Neural progenitor cell (in vitro differentiated cells): ENCODE measurements at regions not wholly inside any gene's neighbourhood (a gene's known extent, or its start where the extent isn't known, plus 50 kb on each side); places are given as distances from the start of the nearest gene placed in this dataset.
"Not testable (repeated sequence)": the region's sequence is repeated elsewhere in the genome, so short reads cannot be mapped to it uniquely, and the experiment has no call there.

Experiments
- DNase-seq: peaks from one replicate; pipeline ENCODE4 v3.0.0-alpha.2; 2016; ENCODE audit warnings: low spot score
- H2AFZ ChIP-seq: fragments of 200-600 bp; sonication (generic); replicated peaks from 2 replicates; pipeline ENCODE4 v1.6.1; 2016; ENCODE audit warnings: antibody characterized with exemption
- H3F3A ChIP-seq: fragments of 200-600 bp; sonication (generic); 2 replicates; pipeline ENCODE4 v1.6.1; 2016; ENCODE audit warnings: antibody characterized with exemption, low read depth
- H3K27ac ChIP-seq: fragments of 200-600 bp; sonication (generic); 2 replicates; pipeline ENCODE4 v1.5.1; 2016; ENCODE audit warnings: mild to moderate bottlenecking
- H3K27me3 ChIP-seq: fragments of 200-600 bp; sonication (generic); 2 replicates; pipeline ENCODE4 v1.6.1; 2016; ENCODE audit warnings: mild to moderate bottlenecking, moderate library complexity
- H3K36me3 ChIP-seq: fragments of 200-600 bp; sonication (generic); 2 replicates; pipeline ENCODE4 v1.5.1; 2016
- H3K4me1 ChIP-seq: fragments of 200-600 bp; sonication (generic); 2 replicates; pipeline ENCODE4 v1.6.1; 2016; ENCODE audit warnings: mixed run types
- H3K4me2 ChIP-seq: fragments of 200-600 bp; sonication (generic); 2 replicates; pipeline ENCODE4 v1.6.1; 2016
- H3K4me3 ChIP-seq: fragments of 200-600 bp; sonication (generic); 2 replicates; pipeline ENCODE4 v1.5.1; 2016
- H3K79me2 ChIP-seq: fragments of 200-600 bp; sonication (generic); 2 replicates; pipeline ENCODE4 v1.6.1; 2016; ENCODE audit warnings: low read depth
- H3K9ac ChIP-seq: fragments of 200-600 bp; sonication (generic); 2 replicates; pipeline ENCODE4 v1.6.1; 2016
- H3K9me3 ChIP-seq: fragments of 200-600 bp; sonication (generic); 2 replicates; pipeline ENCODE4 v1.5.1; 2016; ENCODE audit warnings: low read depth
- H4K20me1 ChIP-seq: fragments of 200-600 bp; sonication (generic); 2 replicates; pipeline ENCODE4 v1.6.1; 2016; ENCODE audit warnings: low read depth
- H3K27ac Mint-ChIP-seq: 3 replicates; pipeline ENCODE4 v1.8.0; 2021; ENCODE audit warnings: mixed read lengths
- H3K27me3 Mint-ChIP-seq: 2 replicates; pipeline ENCODE4 v1.8.0; 2022; ENCODE audit warnings: low read depth, mild to moderate bottlenecking, inconsistent platforms, moderate library complexity, mixed read lengths; ENCODE audit not compliant: insufficient read depth
- H3K36me3 Mint-ChIP-seq: 3 replicates; pipeline ENCODE4 v1.8.0; 2021; ENCODE audit warnings: mixed read lengths
- H3K4me1 Mint-ChIP-seq: 3 replicates; pipeline ENCODE4 v1.8.0; 2021; ENCODE audit warnings: mixed read lengths
- H3K4me3 Mint-ChIP-seq: 3 replicates; pipeline ENCODE4 v1.8.0; 2021; ENCODE audit warnings: mild to moderate bottlenecking, moderate library complexity, mixed read lengths
- H3K9me3 Mint-ChIP-seq: 3 replicates; pipeline ENCODE4 v1.8.0; 2020; ENCODE audit warnings: mixed read lengths
- EZH2 ChIP-seq: fragments of 200-600 bp; sonication (generic); IDR thresholded peaks from 2 replicates; pipeline ENCODE4 v1.6.1; 2017; ENCODE audit warnings: antibody characterized with exemption, mild to moderate bottlenecking, moderate library complexity
- EZH2phosphoT487 ChIP-seq: fragments of 200-600 bp; sonication (generic); IDR thresholded peaks from 2 replicates; pipeline ENCODE4 v1.6.1; 2017; ENCODE audit warnings: antibody characterized with exemption
- TF ChIP-seq, protein P1 (sequence below): fragments of 200-600 bp; sonication (generic); IDR thresholded peaks from 2 replicates; pipeline ENCODE4 v1.5.1; 2017; ENCODE audit warnings: antibody characterized with exemption, mild to moderate bottlenecking

DNA sequence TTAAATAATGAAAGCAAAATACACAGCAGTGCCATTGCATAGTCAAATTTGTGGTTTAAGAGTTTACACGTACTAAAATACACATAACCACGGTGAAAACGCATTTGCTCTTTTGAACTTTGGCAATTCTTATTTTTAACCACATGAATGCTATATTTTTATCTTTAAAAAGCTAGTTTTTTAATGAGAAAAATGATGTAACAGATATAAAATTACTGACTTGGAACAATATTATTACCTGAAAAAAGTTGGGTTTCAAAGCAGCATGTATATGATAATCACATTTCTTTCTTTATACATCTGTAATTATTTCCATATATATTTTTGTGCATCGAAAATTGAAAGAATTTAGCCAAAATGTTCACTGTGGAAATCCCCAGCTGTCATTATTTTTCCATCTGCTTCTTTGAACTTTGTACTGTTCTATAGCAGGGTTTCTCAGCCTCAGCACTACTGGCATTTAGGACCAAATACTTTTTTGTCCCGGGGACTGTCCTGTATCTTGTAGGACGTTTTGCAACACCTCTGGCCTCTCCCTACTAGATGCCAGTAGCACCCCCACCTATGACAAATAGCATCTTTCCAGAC, 75.9 kb upstream of the CAB39 start:
- no peaks in the 10 kb centered on the region for H3K79me2 ChIP-seq
- no peaks in the 10 kb centered on the region for H3K4me1 Mint-ChIP-seq
- H3K4me1 ChIP-seq: no peaks in the 10 kb centered on the region
- H3K27me3 ChIP-seq: no peaks in the 10 kb centered on the region
- H3K4me3 Mint-ChIP-seq: no peak overlapping the region
- H2AFZ ChIP-seq: no peak overlapping the region
- DNase-seq: no peak
- H4K20me1 ChIP-seq: no peaks in the 10 kb centered on the region
- no peaks in the 10 kb centered on the region for H3K36me3 Mint-ChIP-seq
- TF ChIP-seq, protein P1, sequence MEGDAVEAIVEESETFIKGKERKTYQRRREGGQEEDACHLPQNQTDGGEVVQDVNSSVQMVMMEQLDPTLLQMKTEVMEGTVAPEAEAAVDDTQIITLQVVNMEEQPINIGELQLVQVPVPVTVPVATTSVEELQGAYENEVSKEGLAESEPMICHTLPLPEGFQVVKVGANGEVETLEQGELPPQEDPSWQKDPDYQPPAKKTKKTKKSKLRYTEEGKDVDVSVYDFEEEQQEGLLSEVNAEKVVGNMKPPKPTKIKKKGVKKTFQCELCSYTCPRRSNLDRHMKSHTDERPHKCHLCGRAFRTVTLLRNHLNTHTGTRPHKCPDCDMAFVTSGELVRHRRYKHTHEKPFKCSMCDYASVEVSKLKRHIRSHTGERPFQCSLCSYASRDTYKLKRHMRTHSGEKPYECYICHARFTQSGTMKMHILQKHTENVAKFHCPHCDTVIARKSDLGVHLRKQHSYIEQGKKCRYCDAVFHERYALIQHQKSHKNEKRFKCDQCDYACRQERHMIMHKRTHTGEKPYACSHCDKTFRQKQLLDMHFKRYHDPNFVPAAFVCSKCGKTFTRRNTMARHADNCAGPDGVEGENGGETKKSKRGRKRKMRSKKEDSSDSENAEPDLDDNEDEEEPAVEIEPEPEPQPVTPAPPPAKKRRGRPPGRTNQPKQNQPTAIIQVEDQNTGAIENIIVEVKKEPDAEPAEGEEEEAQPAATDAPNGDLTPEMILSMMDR: no peak
- TF ChIP-seq EZH2: no peak
- TF ChIP-seq EZH2phosphoT487: no peak
- peaks cover 4% of the 10 kb centered on the region for H3K27me3 Mint-ChIP-seq
- no peaks in the 10 kb centered on the region for H3K9me3 ChIP-seq
- H3K9ac ChIP-seq: no peak overlapping the region
- no peak overlapping the region for H3K27ac ChIP-seq
- no peak overlapping the region for H3K27ac Mint-ChIP-seq
- no peak overlapping the region for H3K4me3 ChIP-seq
- no peaks in the 10 kb centered on the region for H3K36me3 ChIP-seq
- no peak overlapping the region for H3K4me2 ChIP-seq
- H3K9me3 Mint-ChIP-seq: no peaks in the 10 kb centered on the region
- no peaks in the 10 kb centered on the region for H3F3A ChIP-seq

DNA sequence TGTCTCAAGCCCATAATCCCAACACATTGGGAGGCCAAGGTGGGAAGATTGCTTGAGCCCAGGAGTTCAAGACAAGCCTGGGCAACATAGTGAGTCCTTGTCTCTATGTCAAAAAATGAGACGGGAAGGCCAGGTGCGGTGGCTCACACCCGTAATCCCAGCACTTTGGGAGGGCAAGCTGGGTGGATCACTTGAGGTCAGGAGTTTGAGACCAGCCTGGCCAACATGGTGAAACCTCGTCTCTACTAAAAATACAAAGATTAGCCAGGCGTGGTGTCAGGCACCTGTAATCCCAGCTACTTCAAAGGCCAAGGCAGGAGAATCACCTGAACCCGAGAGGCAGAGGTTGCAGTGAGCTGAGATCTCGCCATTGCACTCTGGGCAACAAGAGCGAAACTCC, 75.2 kb upstream of the CAB39 start:
- not testable (repeated sequence) for H3K36me3 Mint-ChIP-seq, H3K9me3 ChIP-seq, H3K4me3 ChIP-seq, H3K27me3 Mint-ChIP-seq, H3K27ac Mint-ChIP-seq, H3K4me1 Mint-ChIP-seq, H3F3A ChIP-seq, H3K27me3 ChIP-seq, H3K9me3 Mint-ChIP-seq, H3K4me3 Mint-ChIP-seq, H3K4me2 ChIP-seq, H3K9ac ChIP-seq, H3K79me2 ChIP-seq, H3K27ac ChIP-seq, H3K36me3 ChIP-seq, H4K20me1 ChIP-seq, H2AFZ ChIP-seq, DNase-seq, H3K4me1 ChIP-seq

DNA sequence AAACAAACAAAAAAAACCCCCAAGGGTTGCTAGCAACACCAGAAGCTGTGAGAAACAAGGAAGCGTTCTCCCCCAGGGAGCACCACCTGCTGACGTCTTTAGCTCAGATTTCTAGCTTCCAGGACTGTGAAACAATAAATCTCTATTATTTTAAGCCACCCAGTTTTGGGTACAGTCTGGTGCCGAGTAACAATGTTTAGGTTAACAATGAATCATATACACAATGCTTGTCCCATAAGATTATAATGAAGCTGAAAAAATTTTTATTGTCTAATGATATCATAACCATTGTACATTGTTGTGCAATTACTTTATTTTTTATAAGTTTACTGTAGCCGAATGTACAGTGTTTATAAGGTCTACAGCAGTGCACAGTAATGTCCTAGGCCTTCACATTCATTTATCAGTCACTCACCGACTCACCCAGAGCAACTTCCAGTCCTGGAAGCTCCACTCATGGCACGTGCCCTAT, 72.1 kb upstream of the CAB39 start:
- H3K9ac ChIP-seq: no peak overlapping the region
- Mint-ChIP-seq H3K4me3 (no peak overlapping the region), H3K4me1 (no peaks in the 10 kb centered on the region), H3K9me3 (no peaks in the 10 kb centered on the region), H3K27ac (no peak overlapping the region), H3K27me3 (peaks cover 8% of the 10 kb centered on the region), H3K36me3 (no peaks in the 10 kb centered on the region)
- no peak for TF ChIP-seq EZH2phosphoT487
- no peak for TF ChIP-seq EZH2
- TF ChIP-seq, protein P1: no peak
- H3K9me3 ChIP-seq: no peaks in the 10 kb centered on the region
- H3K4me3 ChIP-seq: no peak overlapping the region
- H3K4me2 ChIP-seq: no peak overlapping the region
- H4K20me1 ChIP-seq: no peaks in the 10 kb centered on the region
- H3K27me3 ChIP-seq: no peaks in the 10 kb centered on the region
- no peaks in the 10 kb centered on the region for H3K4me1 ChIP-seq
- H3K36me3 ChIP-seq: no peaks in the 10 kb centered on the region
- DNase-seq: no peak
- H3K27ac ChIP-seq: no peak overlapping the region
- H3F3A ChIP-seq: no peaks in the 10 kb centered on the region
- H2AFZ ChIP-seq: no peak overlapping the region
- no peaks in the 10 kb centered on the region for H3K79me2 ChIP-seq

DNA sequence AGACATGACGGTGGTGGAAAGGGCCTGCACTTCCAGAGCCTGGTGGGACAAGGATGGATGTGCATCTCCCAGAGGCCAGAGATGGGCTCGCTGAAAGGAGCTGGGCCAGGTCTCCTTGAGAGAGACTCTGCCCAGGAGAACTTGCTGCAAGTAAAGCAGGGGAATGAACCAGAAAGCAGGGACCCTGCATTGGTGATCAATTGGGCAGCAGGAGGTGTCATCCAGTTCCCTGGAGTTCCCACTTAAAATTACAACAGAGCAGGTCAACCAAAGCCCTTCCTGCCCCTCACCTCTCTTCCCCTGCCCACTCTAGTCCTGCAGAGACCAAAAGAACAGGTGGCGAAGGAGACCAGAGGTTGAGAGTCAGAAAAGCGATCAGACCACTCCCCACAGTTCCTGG, 69.7 kb upstream of the CAB39 start:
- no peaks in the 10 kb centered on the region for H3K4me1 Mint-ChIP-seq
- H3K9me3 Mint-ChIP-seq: peaks cover 3% of the 10 kb centered on the region
- H3K27me3 Mint-ChIP-seq: peaks cover 17% of the 10 kb centered on the region
- H3K79me2 ChIP-seq: no peaks in the 10 kb centered on the region
- no peaks in the 10 kb centered on the region for H3K27me3 ChIP-seq
- no peak overlapping the region for H3K4me3 ChIP-seq
- no peaks in the 10 kb centered on the region for H4K20me1 ChIP-seq
- no peaks in the 10 kb centered on the region for H3K4me1 ChIP-seq
- no peak overlapping the region for H3K4me3 Mint-ChIP-seq
- no peaks in the 10 kb centered on the region for H3K9me3 ChIP-seq
- no peaks in the 10 kb centered on the region for H3K36me3 Mint-ChIP-seq
- no peaks in the 10 kb centered on the region for H3F3A ChIP-seq
- no peaks in the 10 kb centered on the region for H3K36me3 ChIP-seq
- H3K27ac Mint-ChIP-seq: no peak overlapping the region
- no peak overlapping the region for H3K9ac ChIP-seq
- no peak for TF ChIP-seq EZH2
- TF ChIP-seq, protein P1: no peak
- no peak for TF ChIP-seq EZH2phosphoT487
- H2AFZ ChIP-seq: no peak overlapping the region
- DNase-seq: no peak
- H3K27ac ChIP-seq: no peak overlapping the region
- no peak overlapping the region for H3K4me2 ChIP-seq
